Suprapubic skin (tissue), 4 donors: ENCODE measurements at regions not wholly inside any gene's neighbourhood (a gene's known extent, or its start where the extent isn't known, plus 50 kb on each side); places are given as distances from the start of the nearest gene placed in this dataset.

ENCODE experiments used
- EP300 ChIP-seq: sonication (generic); formaldehyde crosslinking; IDR thresholded peaks from one replicate; pipeline ENCODE4 v1.6.1; 2017; ENCODE audit warnings: antibody characterized with exemption
- POLR2A ChIP-seq, 2 donors: fragments of 450-650 bp; IDR thresholded peaks; one replicate each; pipeline ENCODE4 v1.6.1; 2017; ENCODE audit warnings: antibody characterized with exemption in 2 of 2, mild to moderate bottlenecking in 2 of 2, moderate library complexity in 2 of 2
- POLR2AphosphoS5 ChIP-seq, 3 donors: sonication (generic); formaldehyde crosslinking; IDR thresholded peaks; one replicate each; pipeline ENCODE4 v1.6.1; 2017; ENCODE audit warnings: antibody characterized with exemption in 3 of 3
- TF ChIP-seq, protein P1 (sequence below), 2 donors: fragments of 200-600 bp in 1 of 2; fragments of 450-650 bp in 1 of 2; sonication (generic) in 1 of 2; IDR thresholded peaks; one replicate each; pipeline ENCODE4 v1.5.1; 2016 to 2019; ENCODE audit warnings: antibody characterized with exemption in 2 of 2, mild to moderate bottlenecking in 1 of 2, moderate library complexity in 1 of 2

DNA sequence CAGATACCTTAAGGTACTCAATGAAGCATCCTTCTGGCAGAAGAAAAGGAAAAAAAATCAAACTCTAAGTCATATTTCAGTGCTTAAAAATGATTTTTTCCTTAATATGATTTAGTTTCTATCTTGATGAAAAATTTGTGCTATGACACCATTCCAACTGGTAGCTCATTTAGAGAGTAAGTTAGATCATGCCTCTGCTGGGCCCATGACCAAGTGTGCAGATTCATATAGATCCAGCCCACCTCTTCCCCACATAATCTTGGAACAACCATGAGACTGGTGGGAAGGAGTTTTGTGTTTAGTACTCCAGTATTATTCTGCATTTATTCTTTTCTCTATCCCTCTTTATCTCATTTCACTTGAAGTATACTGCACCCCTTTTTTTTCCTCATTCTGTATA, 908.3 kb downstream of the KCNMA1 start:
- TF ChIP-seq EP300, result no peak
- TF ChIP-seq, protein P1, sequence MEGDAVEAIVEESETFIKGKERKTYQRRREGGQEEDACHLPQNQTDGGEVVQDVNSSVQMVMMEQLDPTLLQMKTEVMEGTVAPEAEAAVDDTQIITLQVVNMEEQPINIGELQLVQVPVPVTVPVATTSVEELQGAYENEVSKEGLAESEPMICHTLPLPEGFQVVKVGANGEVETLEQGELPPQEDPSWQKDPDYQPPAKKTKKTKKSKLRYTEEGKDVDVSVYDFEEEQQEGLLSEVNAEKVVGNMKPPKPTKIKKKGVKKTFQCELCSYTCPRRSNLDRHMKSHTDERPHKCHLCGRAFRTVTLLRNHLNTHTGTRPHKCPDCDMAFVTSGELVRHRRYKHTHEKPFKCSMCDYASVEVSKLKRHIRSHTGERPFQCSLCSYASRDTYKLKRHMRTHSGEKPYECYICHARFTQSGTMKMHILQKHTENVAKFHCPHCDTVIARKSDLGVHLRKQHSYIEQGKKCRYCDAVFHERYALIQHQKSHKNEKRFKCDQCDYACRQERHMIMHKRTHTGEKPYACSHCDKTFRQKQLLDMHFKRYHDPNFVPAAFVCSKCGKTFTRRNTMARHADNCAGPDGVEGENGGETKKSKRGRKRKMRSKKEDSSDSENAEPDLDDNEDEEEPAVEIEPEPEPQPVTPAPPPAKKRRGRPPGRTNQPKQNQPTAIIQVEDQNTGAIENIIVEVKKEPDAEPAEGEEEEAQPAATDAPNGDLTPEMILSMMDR (IDR thresholded peaks at IDR 0.05), result no peak
- TF ChIP-seq POLR2AphosphoS5 (IDR thresholded peaks at IDR 0.05), result no peak
- TF ChIP-seq POLR2A (IDR thresholded peaks at IDR 0.05), result no peak
